ENCODE measurements at regions not wholly inside any gene's neighbourhood (a gene's known extent, or its start where the extent isn't known, plus 50 kb on each side); places are given as distances from the start of the nearest gene placed in this dataset.

- H2BK12ac ChIP-seq (ENCODE audit: insufficient read length, low read depth, low read length): no peak overlapping the region
- H2BK5ac ChIP-seq (ENCODE audit: insufficient read length, low read length): no peak overlapping the region
- H2BK15ac ChIP-seq (ENCODE audit: low read depth, low read length): no peak overlapping the region
- no peaks in the 10 kb centered on the region for H3K9me3 ChIP-seq (ENCODE audit: control insufficient read depth, low read depth, low read length)
- H3K18ac ChIP-seq (ENCODE audit: insufficient read length, low read depth, low read length): no peak overlapping the region
- H3K9ac ChIP-seq (ENCODE audit: extremely low read depth, insufficient read length, low read length): no peak overlapping the region
- Mint-ChIP-seq H3K4me1 (no peaks in the 10 kb centered on the region; a peak in 1 of 4 replicates), H3K27me3 (ENCODE audit: low read depth) (no peaks in the 10 kb centered on the region), H3K4me3 (no peak overlapping the region), H3K9me3 (peaks cover 0 to 9% of the 10 kb centered on the region in 2 experiments; a peak in 3 of 5 replicates), H3K36me3 (ENCODE audit: insufficient read depth in 1 of 3, low read depth in 3 of 3) (no peaks in the 10 kb centered on the region; a peak in 2 of 7 replicates), H3K27ac (no peak overlapping the region)
- no peak overlapping the region for H4K91ac ChIP-seq (ENCODE audit: insufficient read length, low read depth, low read length)
- no CpG with 5 or more reads among the region's 1 CpG for WGBS (ENCODE audit: extremely low coverage, insufficient read length, low lambda C conversion rate)
- H3K23me2 ChIP-seq (ENCODE audit: insufficient read length, low read depth, low read length, poor library complexity, severe bottlenecking): no peaks in the 10 kb centered on the region
- H3K14ac ChIP-seq (ENCODE audit: insufficient read depth, low read length): no peak overlapping the region
- H3K79me2 ChIP-seq (ENCODE audit: insufficient read depth, low read length): no peaks in the 10 kb centered on the region
- no peak overlapping the region for H2BK120ac ChIP-seq (ENCODE audit: low read depth, low read length, poor library complexity, severe bottlenecking)
- H3K4me2 ChIP-seq (ENCODE audit: insufficient read depth, insufficient read length, low read length): no peak overlapping the region
- H3K27me3 ChIP-seq (ENCODE audit: insufficient read depth, low read length): no peaks in the 10 kb centered on the region
- TF ChIP-seq, protein P1, sequence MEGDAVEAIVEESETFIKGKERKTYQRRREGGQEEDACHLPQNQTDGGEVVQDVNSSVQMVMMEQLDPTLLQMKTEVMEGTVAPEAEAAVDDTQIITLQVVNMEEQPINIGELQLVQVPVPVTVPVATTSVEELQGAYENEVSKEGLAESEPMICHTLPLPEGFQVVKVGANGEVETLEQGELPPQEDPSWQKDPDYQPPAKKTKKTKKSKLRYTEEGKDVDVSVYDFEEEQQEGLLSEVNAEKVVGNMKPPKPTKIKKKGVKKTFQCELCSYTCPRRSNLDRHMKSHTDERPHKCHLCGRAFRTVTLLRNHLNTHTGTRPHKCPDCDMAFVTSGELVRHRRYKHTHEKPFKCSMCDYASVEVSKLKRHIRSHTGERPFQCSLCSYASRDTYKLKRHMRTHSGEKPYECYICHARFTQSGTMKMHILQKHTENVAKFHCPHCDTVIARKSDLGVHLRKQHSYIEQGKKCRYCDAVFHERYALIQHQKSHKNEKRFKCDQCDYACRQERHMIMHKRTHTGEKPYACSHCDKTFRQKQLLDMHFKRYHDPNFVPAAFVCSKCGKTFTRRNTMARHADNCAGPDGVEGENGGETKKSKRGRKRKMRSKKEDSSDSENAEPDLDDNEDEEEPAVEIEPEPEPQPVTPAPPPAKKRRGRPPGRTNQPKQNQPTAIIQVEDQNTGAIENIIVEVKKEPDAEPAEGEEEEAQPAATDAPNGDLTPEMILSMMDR (conservative IDR thresholded peaks at IDR 0.05): no peak
- H3K4me1 ChIP-seq (ENCODE audit: insufficient read depth, low read length): no peaks in the 10 kb centered on the region
- H4K20me1 ChIP-seq (ENCODE audit: control insufficient read depth, insufficient read depth, insufficient read length): no peaks in the 10 kb centered on the region
- H3K4ac ChIP-seq (ENCODE audit: low read depth, low read length): no peak overlapping the region
- no peak overlapping the region for H3K23ac ChIP-seq (ENCODE audit: insufficient read length, low read depth, low read length)
- H2AFZ ChIP-seq (ENCODE audit: low read length): no peak overlapping the region
- no peak overlapping the region for H2AK5ac ChIP-seq (ENCODE audit: insufficient read length, low read length)
- no peak overlapping the region for H3K56ac ChIP-seq (ENCODE audit: insufficient read length, low read depth, low read length)
- no peak overlapping the region for H3K27ac ChIP-seq (ENCODE audit: insufficient read length, low read depth, low read length)
- no peak overlapping the region for H3T11ph ChIP-seq (ENCODE audit: low read length)
- H2BK20ac ChIP-seq (ENCODE audit: low read depth, low read length, poor library complexity, severe bottlenecking): no peak overlapping the region
- H4K5ac ChIP-seq (ENCODE audit: insufficient read length, low read depth, low read length): no peak overlapping the region
- no peaks in the 10 kb centered on the region for H3K79me1 ChIP-seq (ENCODE audit: insufficient read depth, low read depth, low read length, poor library complexity, severe bottlenecking)
- DNase-seq: no peak
- H4K8ac ChIP-seq (replicated peaks; ENCODE audit: insufficient read length, low read depth, low read length): no peak overlapping the region
These were observed 2271.0 kb upstream of the C9orf72 start for GRCh38 chr9:29844251-29844650.

Data from H9 (cell line).